Astrocyte (in vitro differentiated cells and primary cell): ENCODE measurements at regions not wholly inside any gene's neighbourhood (a gene's known extent, or its start where the extent isn't known, plus 50 kb on each side); places are given as distances from the start of the nearest gene placed in this dataset.
A peak's percentile ranks its signal among the peaks of the same experiment; 100 is the strongest.

Experiments used
- DNase-seq: peaks from one replicate; pipeline ENCODE4 v3.0.0-alpha.2; 2010; ENCODE audit warnings: low read depth
- FAIRE-seq: peaks from 2 replicates; lab custom pipeline; 2011; peaks lifted over from hg19 to GRCh38; lab: Jason Lieb, UNC
- H2AFZ ChIP-seq: 2 replicates; pipeline ENCODE4 v1.6.0; 2012; ENCODE audit warnings: low read depth, low read length, inconsistent platforms
- H3K27ac ChIP-seq: 2 replicates; pipeline ENCODE4 v1.5.1; 2011; ENCODE audit warnings: low read depth, low read length, inconsistent platforms
- H3K27me3 ChIP-seq: 2 replicates; pipeline ENCODE4 v1.6.0; 2011; ENCODE audit warnings: low read length, inconsistent platforms; ENCODE audit not compliant: insufficient read depth
- H3K36me3 ChIP-seq: 2 replicates; pipeline ENCODE4 v1.5.1; 2011; ENCODE audit warnings: low read length, inconsistent platforms; ENCODE audit not compliant: insufficient read depth
- H3K4me1 ChIP-seq: 2 replicates; pipeline ENCODE4 v1.5.1; 2011; ENCODE audit warnings: low read length, inconsistent platforms; ENCODE audit not compliant: insufficient read depth
- H3K4me2 ChIP-seq: 2 replicates; pipeline ENCODE4 v1.6.0; 2012; ENCODE audit warnings: low read length, inconsistent platforms
- H3K4me3 ChIP-seq: 2 replicates; pipeline ENCODE4 v1.5.1; 2011; ENCODE audit warnings: low read depth, mild to moderate bottlenecking, low read length, inconsistent platforms; ENCODE audit not compliant: insufficient read depth
- H3K79me2 ChIP-seq: 2 replicates; pipeline ENCODE4 v1.6.0; 2012; ENCODE audit warnings: mild to moderate bottlenecking, low read length, inconsistent platforms; ENCODE audit not compliant: insufficient read depth
- H3K9ac ChIP-seq: 2 replicates; pipeline ENCODE4 v1.6.0; 2012; ENCODE audit warnings: mild to moderate bottlenecking, low read length, inconsistent platforms
- H3K9me3 ChIP-seq: 2 replicates; pipeline ENCODE4 v1.5.1; 2012; ENCODE audit warnings: low read depth, mild to moderate bottlenecking, low read length, inconsistent platforms; ENCODE audit not compliant: insufficient read depth
- H4K20me1 ChIP-seq: 2 replicates; pipeline ENCODE4 v1.6.0; 2012; ENCODE audit warnings: low read length, inconsistent platforms; ENCODE audit not compliant: insufficient read depth
- H3K27ac Mint-ChIP-seq: one replicate; pipeline ENCODE4 v1.8.0; 2021; ENCODE audit warnings: mild to moderate bottlenecking, mixed read lengths; ENCODE audit not compliant: unreplicated experiment
- H3K27me3 Mint-ChIP-seq: one replicate; pipeline ENCODE4 v1.8.0; 2021; ENCODE audit warnings: low read depth, mixed read lengths; ENCODE audit not compliant: unreplicated experiment
- H3K36me3 Mint-ChIP-seq: one replicate; pipeline ENCODE4 v1.8.0; 2021; ENCODE audit warnings: low read depth, mixed read lengths; ENCODE audit not compliant: unreplicated experiment
- H3K4me1 Mint-ChIP-seq: one replicate; pipeline ENCODE4 v1.8.0; 2021; ENCODE audit warnings: low read depth, mixed read lengths; ENCODE audit not compliant: unreplicated experiment
- H3K4me3 Mint-ChIP-seq: one replicate; pipeline ENCODE4 v1.8.0; 2021; ENCODE audit warnings: mild to moderate bottlenecking, moderate library complexity, mixed read lengths; ENCODE audit not compliant: unreplicated experiment
- H3K9me3 Mint-ChIP-seq: one replicate; pipeline ENCODE4 v1.8.0; 2021; ENCODE audit warnings: mild to moderate bottlenecking, mixed read lengths; ENCODE audit not compliant: unreplicated experiment
- CTCF ChIP-seq: IDR thresholded peaks from 2 replicates; pipeline ENCODE4 v1.5.1; 2011; ENCODE audit warnings: low read depth, mild to moderate bottlenecking, inconsistent platforms, low read length, moderate library complexity; ENCODE audit not compliant: insufficient read depth
- EZH2 ChIP-seq: IDR thresholded peaks from 2 replicates; pipeline ENCODE4 v1.6.1; 2012; ENCODE audit warnings: mild to moderate bottlenecking, low read length, inconsistent platforms; ENCODE audit not compliant: insufficient read depth

DNA sequence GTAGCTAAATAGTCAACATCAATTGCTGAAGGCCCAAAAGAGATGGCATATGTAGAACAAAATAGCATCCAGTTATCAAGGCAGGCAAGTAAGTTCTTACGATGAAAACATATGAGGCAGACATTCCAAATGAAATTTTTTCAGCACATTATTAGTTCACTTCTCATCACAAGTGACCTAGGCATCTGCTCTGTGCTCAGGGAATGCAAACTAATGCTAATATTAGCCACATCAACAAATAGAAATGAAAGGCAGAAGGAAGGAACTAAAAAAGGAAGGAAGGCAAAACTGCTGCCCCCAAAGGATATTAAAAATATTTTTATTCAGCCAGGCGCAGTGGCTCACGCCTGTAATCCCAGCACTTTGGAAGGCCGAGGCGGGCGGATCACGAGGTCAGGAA is 51.2 kb upstream of the ROCK1 start:
- Histone ChIP-seq H3K27me3 (no peaks in the 10 kb centered on the region), H2AFZ (no peak overlapping the region), H3K36me3 (no peaks in the 10 kb centered on the region), H3K4me1 (no peaks in the 10 kb centered on the region), H3K4me2 (no peak overlapping the region), H3K9me3 (no peaks in the 10 kb centered on the region), H4K20me1 (no peaks in the 10 kb centered on the region), H3K9ac (no peak overlapping the region), H3K4me3 (no peak overlapping the region), H3K79me2 (no peaks in the 10 kb centered on the region), H3K27ac (no peak overlapping the region)
- no peak for DNase-seq
- no peak overlapping the region for H3K27ac Mint-ChIP-seq
- no peaks in the 10 kb centered on the region for H3K4me1 Mint-ChIP-seq
- H3K4me3 Mint-ChIP-seq: no peak overlapping the region
- H3K27me3 Mint-ChIP-seq: no peaks in the 10 kb centered on the region
- H3K36me3 Mint-ChIP-seq: no peaks in the 10 kb centered on the region
- H3K9me3 Mint-ChIP-seq: no peaks in the 10 kb centered on the region
- TF ChIP-seq EZH2 (no peak), CTCF (no peak)
- no peak for FAIRE-seq

- Mint-ChIP-seq H3K27me3 (no peaks in the 10 kb centered on the region), H3K27ac (no peak overlapping the region), H3K9me3 (no peaks in the 10 kb centered on the region), H3K4me1 (no peaks in the 10 kb centered on the region), H3K4me3 (no peak overlapping the region), H3K36me3 (no peaks in the 10 kb centered on the region)
- peak overlapping the region; percentile 39 for H3K27ac ChIP-seq
- no peaks in the 10 kb centered on the region for H3K27me3 ChIP-seq
- H3K9ac ChIP-seq: peak overlapping the region; percentile 42
- H3K79me2 ChIP-seq: no peaks in the 10 kb centered on the region
- H2AFZ ChIP-seq: peak overlapping the region; percentile 24
- no peaks in the 10 kb centered on the region for H3K36me3 ChIP-seq
- peak overlapping the region; percentile 72 for H3K4me2 ChIP-seq
- no peak overlapping the region for H3K4me3 ChIP-seq
- H3K9me3 ChIP-seq: no peaks in the 10 kb centered on the region
- H3K4me1 ChIP-seq: no peaks in the 10 kb centered on the region
- DNase-seq (peak; percentile 84), FAIRE-seq (peak; percentile 65)
- H4K20me1 ChIP-seq: no peaks in the 10 kb centered on the region
- TF ChIP-seq CTCF: no peak
- no peak for TF ChIP-seq EZH2
Measured at GRCh38 chr18:21163647-21164547, 52.3 kb upstream of the ROCK1 start.
